ENCODE measurements at regions not wholly inside any gene's neighbourhood (a gene's known extent, or its start where the extent isn't known, plus 50 kb on each side); places are given as distances from the start of the nearest gene placed in this dataset.

DNA sequence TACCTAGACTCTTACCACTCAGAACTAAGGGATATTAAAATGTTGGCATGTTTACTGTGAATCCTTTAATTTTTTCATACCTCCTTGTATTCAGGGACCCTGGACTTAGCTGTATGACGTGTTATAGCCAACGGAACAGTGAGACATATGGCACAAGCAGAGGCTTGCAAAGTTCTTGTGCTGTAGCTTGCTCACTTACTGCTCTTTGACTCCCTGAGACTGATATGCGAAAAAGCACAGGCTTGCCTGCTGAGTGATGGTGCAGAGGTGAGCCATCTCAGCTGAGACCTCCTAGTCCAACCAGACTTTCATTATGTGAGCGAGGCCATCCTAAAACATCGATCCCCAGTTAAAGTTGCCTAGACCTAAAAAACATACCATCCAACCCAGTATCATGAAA, 811.0 kb downstream of the METTL15 start:
- TF ChIP-seq EZH2 (IDR thresholded peaks at IDR 0.05; ENCODE audit: borderline replicate concordance, insufficient read depth, low read depth, low read length, poor library complexity, severe bottlenecking): no peak
- TF ChIP-seq, protein P1, sequence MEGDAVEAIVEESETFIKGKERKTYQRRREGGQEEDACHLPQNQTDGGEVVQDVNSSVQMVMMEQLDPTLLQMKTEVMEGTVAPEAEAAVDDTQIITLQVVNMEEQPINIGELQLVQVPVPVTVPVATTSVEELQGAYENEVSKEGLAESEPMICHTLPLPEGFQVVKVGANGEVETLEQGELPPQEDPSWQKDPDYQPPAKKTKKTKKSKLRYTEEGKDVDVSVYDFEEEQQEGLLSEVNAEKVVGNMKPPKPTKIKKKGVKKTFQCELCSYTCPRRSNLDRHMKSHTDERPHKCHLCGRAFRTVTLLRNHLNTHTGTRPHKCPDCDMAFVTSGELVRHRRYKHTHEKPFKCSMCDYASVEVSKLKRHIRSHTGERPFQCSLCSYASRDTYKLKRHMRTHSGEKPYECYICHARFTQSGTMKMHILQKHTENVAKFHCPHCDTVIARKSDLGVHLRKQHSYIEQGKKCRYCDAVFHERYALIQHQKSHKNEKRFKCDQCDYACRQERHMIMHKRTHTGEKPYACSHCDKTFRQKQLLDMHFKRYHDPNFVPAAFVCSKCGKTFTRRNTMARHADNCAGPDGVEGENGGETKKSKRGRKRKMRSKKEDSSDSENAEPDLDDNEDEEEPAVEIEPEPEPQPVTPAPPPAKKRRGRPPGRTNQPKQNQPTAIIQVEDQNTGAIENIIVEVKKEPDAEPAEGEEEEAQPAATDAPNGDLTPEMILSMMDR (IDR thresholded peaks at IDR 0.05): no peak

All from B cell (primary cell).